ENCODE measurements at regions not wholly inside any gene's neighbourhood (a gene's known extent, or its start where the extent isn't known, plus 50 kb on each side); places are given as distances from the start of the nearest gene placed in this dataset.
"Not testable (repeated sequence)": the region's sequence is repeated elsewhere in the genome, so short reads cannot be mapped to it uniquely, and the experiment has no call there.

DNA sequence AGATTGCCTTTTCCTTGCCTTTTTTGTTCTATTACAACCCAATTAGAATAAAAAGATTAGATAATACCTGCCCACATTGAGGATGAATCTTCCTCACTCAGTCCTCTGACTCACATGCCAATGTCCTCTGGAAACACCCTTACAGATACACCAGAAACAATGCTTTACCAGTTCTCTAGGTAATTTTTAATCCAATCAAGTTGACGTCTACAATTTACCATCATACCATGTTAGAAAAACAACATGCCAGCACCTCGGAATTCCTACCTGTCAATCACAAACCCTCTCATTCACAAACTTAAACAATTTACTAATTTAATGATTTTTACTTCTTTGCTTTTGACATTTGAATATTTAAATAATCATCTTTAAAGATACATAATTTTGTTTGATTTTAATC lies 953.8 kb downstream of the TRHDE start:
- DNase-seq (ENCODE audit: extremely low read depth, low read depth): no peak
- no peak for TF ChIP-seq CTCF (IDR thresholded peaks at IDR 0.05; ENCODE audit: low read depth, low read length)

- no peak for DNase-seq (ENCODE audit: extremely low read depth, low read depth)
- no peak for TF ChIP-seq CTCF (IDR thresholded peaks at IDR 0.05; ENCODE audit: low read depth, low read length)
Measured at GRCh38 chr12:73226593-73226992, 954.4 kb downstream of the TRHDE start.

DNA sequence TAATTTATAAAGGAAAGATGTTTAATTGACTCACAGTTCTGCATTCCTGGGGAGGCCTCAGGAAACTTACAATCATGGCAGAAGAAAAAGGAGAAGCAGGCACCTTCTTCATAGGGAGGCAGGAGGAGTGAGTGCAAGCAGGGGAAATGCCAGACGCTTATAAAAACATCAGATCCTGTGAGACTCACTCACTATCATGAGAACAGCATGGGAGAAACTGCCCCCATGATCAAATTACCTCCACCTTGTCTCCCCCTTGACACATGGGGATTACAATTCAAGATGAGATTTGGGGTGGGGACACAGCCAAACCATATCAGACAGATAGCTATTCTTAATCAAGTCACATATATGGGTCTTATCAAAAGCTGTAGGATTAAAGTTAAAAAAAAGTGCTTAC lies 956.7 kb downstream of the TRHDE start:
- DNase-seq (ENCODE audit: extremely low read depth, low read depth): not testable (repeated sequence)

- DNase-seq (ENCODE audit: extremely low read depth, low read depth): no peak
- TF ChIP-seq CTCF (IDR thresholded peaks at IDR 0.05; ENCODE audit: low read depth, low read length): no peak
Measured at GRCh38 chr12:73235387-73235786, 963.2 kb downstream of the TRHDE start.

DNA sequence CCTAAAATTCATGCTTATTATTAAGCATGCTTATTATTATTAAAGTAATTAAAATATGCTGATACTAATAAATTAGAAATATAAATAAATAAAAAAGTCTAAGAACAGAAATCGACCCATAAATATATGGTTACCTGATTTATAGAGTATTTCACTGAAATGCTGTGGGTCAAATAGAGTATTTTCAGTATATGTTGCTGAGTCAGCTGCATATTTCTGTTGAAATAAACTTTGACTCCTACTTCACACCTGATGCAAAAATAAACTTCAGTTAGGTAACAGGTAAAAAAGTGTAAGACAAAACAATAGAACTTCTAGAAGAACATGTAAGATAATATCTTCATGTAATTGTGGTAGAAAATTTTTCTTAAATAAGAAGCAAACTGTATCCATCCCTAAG lies 967.9 kb downstream of the TRHDE start:
- no peak for DNase-seq (ENCODE audit: extremely low read depth, low read depth)
- no peak for TF ChIP-seq CTCF (IDR thresholded peaks at IDR 0.05; ENCODE audit: low read depth, low read length)

GRCh38 chr12:73262788-73263381 lies 990.7 kb downstream of the TRHDE start:
- TF ChIP-seq CTCF (IDR thresholded peaks at IDR 0.05; ENCODE audit: low read depth, low read length): no peak
- no peak for DNase-seq (ENCODE audit: extremely low read depth, low read depth)

DNA sequence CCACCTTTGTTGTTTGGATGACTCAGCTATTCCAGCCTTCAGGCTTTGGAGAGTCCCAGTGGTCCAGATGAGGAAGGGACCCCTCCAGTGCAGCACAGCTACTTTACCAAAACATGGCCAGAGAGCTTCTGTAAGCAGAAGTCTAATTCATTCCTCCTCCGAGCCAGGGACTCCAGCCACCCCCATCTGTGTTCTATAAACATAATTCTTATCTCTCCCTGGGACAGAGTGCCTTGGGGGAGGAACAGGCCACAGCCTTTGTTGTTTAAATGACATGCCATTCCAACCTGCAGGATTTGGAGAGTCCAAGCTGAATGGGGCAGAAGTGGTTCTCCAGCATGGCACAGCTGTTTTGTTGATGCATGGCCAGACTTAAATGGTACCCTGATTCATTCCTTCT lies 994.0 kb downstream of the TRHDE start:
- TF ChIP-seq CTCF (IDR thresholded peaks at IDR 0.05; ENCODE audit: low read depth, low read length): no peak
- no peak for DNase-seq (ENCODE audit: extremely low read depth, low read depth)

- no peak for TF ChIP-seq CTCF (IDR thresholded peaks at IDR 0.05; ENCODE audit: low read depth, low read length)
- no peak for DNase-seq (ENCODE audit: extremely low read depth, low read depth)
Measured at GRCh38 chr12:73274976-73275375, 1002.8 kb downstream of the TRHDE start.

All from AG09319 (cell line).